ENCODE measurements at regions not wholly inside any gene's neighbourhood (a gene's known extent, or its start where the extent isn't known, plus 50 kb on each side); places are given as distances from the start of the nearest gene placed in this dataset.

- Mint-ChIP-seq H3K4me1 (ENCODE audit: low read depth) (no peaks in the 10 kb centered on the region), H3K27me3 (ENCODE audit: low read depth) (no peaks in the 10 kb centered on the region), H3K9me3 (peaks cover 6% of the 10 kb centered on the region), H3K4me3 (ENCODE audit: low read depth) (no peak overlapping the region), H3K27ac (no peak overlapping the region), H3K36me3 (ENCODE audit: low read depth) (no peaks in the 10 kb centered on the region)
- no peak for DNase-seq (ENCODE audit: low spot score)
- intact Hi-C loops (cut with micrococcal nuclease) = no loop called here
Observed at GRCh38 chr1:56345831-56346230, 233.5 kb downstream of the PLPP3 start.

- DNase-seq (ENCODE audit: low spot score) = no peak
- Mint-ChIP-seq H3K9me3 (peaks cover 4% of the 10 kb centered on the region), H3K4me1 (ENCODE audit: low read depth) (no peaks in the 10 kb centered on the region), H3K4me3 (ENCODE audit: low read depth) (no peak overlapping the region), H3K27ac (no peak overlapping the region), H3K36me3 (ENCODE audit: low read depth) (no peaks in the 10 kb centered on the region), H3K27me3 (ENCODE audit: low read depth) (no peaks in the 10 kb centered on the region)
- intact Hi-C loops (cut with micrococcal nuclease) = no loop called here
Observed at GRCh38 chr1:56340977-56341376, 238.4 kb downstream of the PLPP3 start.

GRCh38 chr1:56339786-56340465 lies 239.4 kb downstream of the PLPP3 start:
- no peak overlapping the region for H3K27ac Mint-ChIP-seq
- H3K4me3 Mint-ChIP-seq (ENCODE audit: low read depth) = no peak overlapping the region
- H3K36me3 Mint-ChIP-seq (ENCODE audit: low read depth) = no peaks in the 10 kb centered on the region
- H3K4me1 Mint-ChIP-seq (ENCODE audit: low read depth) = no peaks in the 10 kb centered on the region
- no peaks in the 10 kb centered on the region for H3K27me3 Mint-ChIP-seq (ENCODE audit: low read depth)
- peaks cover 4% of the 10 kb centered on the region for H3K9me3 Mint-ChIP-seq
- intact Hi-C loops (cut with micrococcal nuclease) = no loop called here
- DNase-seq (ENCODE audit: low spot score) = no peak

GRCh38 chr1:56339093-56339492 lies 240.3 kb downstream of the PLPP3 start:
- H3K4me3 Mint-ChIP-seq (ENCODE audit: low read depth) = no peak overlapping the region
- intact Hi-C loops (cut with micrococcal nuclease) = no loop called here
- no peak for DNase-seq (ENCODE audit: low spot score)
- no peak overlapping the region for H3K27ac Mint-ChIP-seq
- peaks cover 4% of the 10 kb centered on the region for H3K9me3 Mint-ChIP-seq
- H3K4me1 Mint-ChIP-seq (ENCODE audit: low read depth) = no peaks in the 10 kb centered on the region
- H3K27me3 Mint-ChIP-seq (ENCODE audit: low read depth) = no peaks in the 10 kb centered on the region
- no peaks in the 10 kb centered on the region for H3K36me3 Mint-ChIP-seq (ENCODE audit: low read depth)

- DNase-seq (ENCODE audit: low spot score) = no peak
- intact Hi-C loops (cut with micrococcal nuclease) = no loop called here
- Mint-ChIP-seq H3K27me3 (ENCODE audit: low read depth) (no peaks in the 10 kb centered on the region), H3K4me1 (ENCODE audit: low read depth) (no peaks in the 10 kb centered on the region), H3K4me3 (ENCODE audit: low read depth) (no peak overlapping the region), H3K36me3 (ENCODE audit: low read depth) (no peaks in the 10 kb centered on the region), H3K27ac (no peak overlapping the region), H3K9me3 (peaks cover 4% of the 10 kb centered on the region)
Observed at GRCh38 chr1:56336982-56337381, 242.4 kb downstream of the PLPP3 start.

- H3K27ac Mint-ChIP-seq = no peak overlapping the region
- peaks cover 3% of the 10 kb centered on the region for H3K4me1 Mint-ChIP-seq (ENCODE audit: low read depth)
- H3K27me3 Mint-ChIP-seq (ENCODE audit: low read depth) = no peaks in the 10 kb centered on the region
- DNase-seq (ENCODE audit: low spot score) = no peak
- H3K36me3 Mint-ChIP-seq (ENCODE audit: low read depth) = no peaks in the 10 kb centered on the region
- intact Hi-C loops (cut with micrococcal nuclease) = no loop called here
- no peak overlapping the region for H3K4me3 Mint-ChIP-seq (ENCODE audit: low read depth)
- no peaks in the 10 kb centered on the region for H3K9me3 Mint-ChIP-seq
Observed at GRCh38 chr1:56335394-56335793, 244.0 kb downstream of the PLPP3 start.

GRCh38 chr1:56334047-56334446 lies 245.3 kb downstream of the PLPP3 start:
- H3K36me3 Mint-ChIP-seq (ENCODE audit: low read depth) = no peaks in the 10 kb centered on the region
- peaks cover 6% of the 10 kb centered on the region for H3K4me1 Mint-ChIP-seq (ENCODE audit: low read depth)
- H3K27ac Mint-ChIP-seq = no peak overlapping the region
- H3K9me3 Mint-ChIP-seq = no peaks in the 10 kb centered on the region
- no peak for DNase-seq (ENCODE audit: low spot score)
- intact Hi-C loops (cut with micrococcal nuclease) = no loop called here
- no peaks in the 10 kb centered on the region for H3K27me3 Mint-ChIP-seq (ENCODE audit: low read depth)
- no peak overlapping the region for H3K4me3 Mint-ChIP-seq (ENCODE audit: low read depth)

- Mint-ChIP-seq H3K4me1 (ENCODE audit: low read depth) (peaks cover 8% of the 10 kb centered on the region), H3K36me3 (ENCODE audit: low read depth) (no peaks in the 10 kb centered on the region), H3K27me3 (ENCODE audit: low read depth) (no peaks in the 10 kb centered on the region), H3K4me3 (ENCODE audit: low read depth) (no peak overlapping the region), H3K9me3 (no peaks in the 10 kb centered on the region), H3K27ac (no peak overlapping the region)
- DNase-seq (ENCODE audit: low spot score) = no peak
- intact Hi-C loops (cut with micrococcal nuclease) = no loop called here
Observed at GRCh38 chr1:56333461-56333860, 245.9 kb downstream of the PLPP3 start.

- H3K4me1 Mint-ChIP-seq (ENCODE audit: low read depth) = peaks cover 8% of the 10 kb centered on the region
- H3K36me3 Mint-ChIP-seq (ENCODE audit: low read depth) = no peaks in the 10 kb centered on the region
Observed at GRCh38 chr1:56331892-56332567, 247.3 kb downstream of the PLPP3 start.

GRCh38 chr1:56331207-56331891 lies 248.0 kb downstream of the PLPP3 start:
- H3K36me3 Mint-ChIP-seq (ENCODE audit: low read depth) = no peaks in the 10 kb centered on the region
- no peak for DNase-seq (ENCODE audit: low spot score)
- no peaks in the 10 kb centered on the region for H3K27me3 Mint-ChIP-seq (ENCODE audit: low read depth)

More at GRCh38 chr1:56331892-56332567, 247.3 kb downstream of the PLPP3 start:
- no peak for DNase-seq (ENCODE audit: low spot score)
- H3K9me3 Mint-ChIP-seq = no peaks in the 10 kb centered on the region
- no peak overlapping the region for H3K4me3 Mint-ChIP-seq (ENCODE audit: low read depth)
- H3K27me3 Mint-ChIP-seq (ENCODE audit: low read depth) = no peaks in the 10 kb centered on the region
- intact Hi-C loops (cut with micrococcal nuclease) = no loop called here
- H3K27ac Mint-ChIP-seq = no peak overlapping the region

GRCh38 chr1:56330391-56331026 lies 248.9 kb downstream of the PLPP3 start:
- Mint-ChIP-seq H3K9me3 (no peaks in the 10 kb centered on the region), H3K27me3 (ENCODE audit: low read depth) (no peaks in the 10 kb centered on the region), H3K4me1 (ENCODE audit: low read depth) (peaks cover 8% of the 10 kb centered on the region), H3K4me3 (ENCODE audit: low read depth) (no peak overlapping the region), H3K36me3 (ENCODE audit: low read depth) (no peaks in the 10 kb centered on the region), H3K27ac (no peak overlapping the region)
- no peak for DNase-seq (ENCODE audit: low spot score)
- intact Hi-C loops (cut with micrococcal nuclease) = no loop called here

More at GRCh38 chr1:56331207-56331891, 248.0 kb downstream of the PLPP3 start:
- intact Hi-C loops (cut with micrococcal nuclease) = no loop called here
- H3K9me3 Mint-ChIP-seq = no peaks in the 10 kb centered on the region
- peaks cover 8% of the 10 kb centered on the region for H3K4me1 Mint-ChIP-seq (ENCODE audit: low read depth)
- H3K27ac Mint-ChIP-seq = no peak overlapping the region
- no peak overlapping the region for H3K4me3 Mint-ChIP-seq (ENCODE audit: low read depth)

GRCh38 chr1:56329970-56330369 lies 249.4 kb downstream of the PLPP3 start:
- no peaks in the 10 kb centered on the region for H3K36me3 Mint-ChIP-seq (ENCODE audit: low read depth)
- H3K27me3 Mint-ChIP-seq (ENCODE audit: low read depth) = no peaks in the 10 kb centered on the region
- intact Hi-C loops (cut with micrococcal nuclease) = no loop called here
- no peaks in the 10 kb centered on the region for H3K9me3 Mint-ChIP-seq
- H3K4me3 Mint-ChIP-seq (ENCODE audit: low read depth) = no peak overlapping the region
- H3K4me1 Mint-ChIP-seq (ENCODE audit: low read depth) = peaks cover 8% of the 10 kb centered on the region
- DNase-seq (ENCODE audit: low spot score) = no peak
- H3K27ac Mint-ChIP-seq = no peak overlapping the region

GRCh38 chr1:56327195-56327594 lies 252.2 kb downstream of the PLPP3 start:
- no peaks in the 10 kb centered on the region for H3K36me3 Mint-ChIP-seq (ENCODE audit: low read depth)
- intact Hi-C loops (cut with micrococcal nuclease) = no loop called here
- H3K27ac Mint-ChIP-seq = no peak overlapping the region
- peaks cover 8% of the 10 kb centered on the region for H3K4me1 Mint-ChIP-seq (ENCODE audit: low read depth)
- no peaks in the 10 kb centered on the region for H3K27me3 Mint-ChIP-seq (ENCODE audit: low read depth)
- H3K4me3 Mint-ChIP-seq (ENCODE audit: low read depth) = no peak overlapping the region
- H3K9me3 Mint-ChIP-seq = no peaks in the 10 kb centered on the region
- no peak for DNase-seq (ENCODE audit: low spot score)
